ENCODE measurements at regions not wholly inside any gene's neighbourhood (a gene's known extent, or its start where the extent isn't known, plus 50 kb on each side); places are given as distances from the start of the nearest gene placed in this dataset.

GRCh38 chr3:180181387-180181786, 144.7 kb upstream of the PEX5L start:
- TF ChIP-seq CTCF (IDR thresholded peaks at IDR 0.05; ENCODE audit: low read length) (no peak), EZH2 (IDR thresholded peaks at IDR 0.05; ENCODE audit: borderline replicate concordance, low read length) (no peak)

Data from OCI-LY1 (cell line).